D341Med (cell line): ENCODE measurements at regions not wholly inside any gene's neighbourhood (a gene's known extent, or its start where the extent isn't known, plus 50 kb on each side); places are given as distances from the start of the nearest gene placed in this dataset.

Source experiments
- DNase-seq: peaks from one replicate; pipeline ENCODE4 v3.0.0; 2012; ENCODE audit warnings: low spot score

DNA sequence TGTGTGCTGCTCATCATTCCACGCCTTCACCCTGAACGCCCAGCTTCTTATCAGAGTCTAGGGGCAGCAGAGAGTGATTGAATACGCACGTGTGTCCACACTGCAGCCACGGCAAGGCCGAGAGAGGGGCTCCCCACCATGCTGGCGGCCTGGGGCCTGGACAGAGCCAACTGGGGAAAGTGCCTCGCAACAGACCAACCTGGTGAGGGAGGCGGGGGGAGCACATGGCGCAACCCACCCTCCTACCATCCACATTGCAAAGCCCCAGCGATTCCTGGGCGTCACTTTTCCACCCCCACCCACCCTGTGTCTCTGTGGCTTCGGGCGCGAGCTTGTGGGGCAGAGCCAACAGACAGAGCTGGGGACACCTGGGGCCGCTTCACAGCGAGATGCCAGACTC is 66.4 kb upstream of the DUSP22 start:
- peak; percentile 27 for DNase-seq

DNA sequence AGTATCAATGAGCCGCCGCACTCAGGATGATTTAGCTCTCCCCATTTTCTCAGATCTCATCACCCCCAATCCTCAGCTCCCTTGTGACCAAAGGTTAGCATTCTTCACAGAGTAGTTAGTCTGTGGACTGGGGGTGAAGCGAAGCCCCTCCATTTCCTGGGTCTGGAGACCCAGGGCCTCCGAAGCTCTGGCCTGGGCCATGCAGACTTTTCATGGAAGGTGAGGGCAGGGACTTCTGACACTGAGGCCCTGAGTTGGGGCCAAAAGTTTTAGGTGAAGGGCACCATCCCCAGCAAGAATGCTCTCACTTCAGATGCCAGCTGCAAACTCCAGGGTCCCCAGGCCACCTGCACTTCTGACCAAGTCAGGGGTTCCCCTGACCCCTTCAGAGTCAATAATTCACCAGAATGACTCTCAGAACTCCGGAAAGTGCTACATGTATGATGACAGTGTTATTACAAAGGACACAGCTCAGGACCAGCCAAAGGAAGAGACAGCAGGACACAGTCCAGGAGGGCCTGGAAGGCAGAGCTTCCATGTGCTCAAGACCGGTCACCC is 65.7 kb upstream of the DUSP22 start:
- no peak for DNase-seq

DNA sequence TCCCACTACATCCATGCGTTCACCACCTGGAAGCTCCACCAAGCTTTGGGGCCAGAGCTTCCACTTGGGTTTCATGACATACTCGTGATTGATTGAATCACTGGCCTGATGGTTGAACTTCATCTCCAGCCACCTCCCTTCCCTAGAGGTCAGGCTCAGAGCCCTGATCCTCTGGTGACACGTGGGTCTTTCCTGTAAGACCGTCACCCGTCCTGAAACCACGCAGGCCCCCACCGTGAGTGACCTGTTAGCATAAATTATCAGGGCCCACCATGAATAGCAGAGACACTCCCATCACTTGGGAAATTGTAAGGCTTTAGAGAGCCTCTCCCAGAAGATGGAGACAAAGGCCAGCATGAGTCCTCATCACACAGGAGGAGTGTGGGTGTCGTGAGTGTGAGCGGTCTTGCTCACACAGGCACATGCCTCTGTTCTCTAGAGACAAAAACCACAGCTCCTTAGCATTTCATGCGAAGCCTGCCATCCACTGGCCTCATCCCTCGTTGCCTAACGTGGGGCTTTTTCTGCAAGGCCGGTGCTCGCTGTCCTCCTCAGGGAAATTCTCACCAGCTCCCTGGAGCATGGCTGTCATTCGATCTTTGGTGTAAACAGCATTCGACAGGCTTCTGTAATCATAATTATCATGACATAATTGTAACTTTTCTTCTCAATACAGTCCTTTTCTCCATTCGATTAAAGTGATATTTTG is 65.1 kb upstream of the DUSP22 start:
- DNase-seq = peak; percentile 20

GRCh38 chr6:227812-228338 is 64.4 kb upstream of the DUSP22 start:
- DNase-seq = peak; percentile 25

GRCh38 chr6:228881-229651 is 63.2 kb upstream of the DUSP22 start:
- DNase-seq = no peak

DNA sequence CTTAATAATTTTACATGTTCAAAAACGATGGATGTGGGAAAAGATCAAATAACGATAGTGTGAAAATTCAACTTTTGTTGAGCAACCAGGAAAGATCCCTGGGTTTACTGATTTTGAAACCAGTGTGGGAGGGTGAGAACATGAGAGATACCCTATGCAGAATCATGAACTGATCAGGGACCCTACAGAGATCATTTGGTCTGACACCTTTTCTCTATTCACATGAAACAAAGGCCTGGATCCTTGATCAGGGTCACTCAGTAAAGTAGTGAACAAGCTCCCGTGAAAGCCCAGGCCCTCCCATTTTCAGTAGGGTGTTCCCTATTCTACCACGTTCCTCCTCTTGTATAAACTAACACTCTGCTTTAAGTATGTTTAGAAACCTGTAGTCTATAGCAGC is 60.5 kb upstream of the DUSP22 start:
- DNase-seq = no peak

DNA sequence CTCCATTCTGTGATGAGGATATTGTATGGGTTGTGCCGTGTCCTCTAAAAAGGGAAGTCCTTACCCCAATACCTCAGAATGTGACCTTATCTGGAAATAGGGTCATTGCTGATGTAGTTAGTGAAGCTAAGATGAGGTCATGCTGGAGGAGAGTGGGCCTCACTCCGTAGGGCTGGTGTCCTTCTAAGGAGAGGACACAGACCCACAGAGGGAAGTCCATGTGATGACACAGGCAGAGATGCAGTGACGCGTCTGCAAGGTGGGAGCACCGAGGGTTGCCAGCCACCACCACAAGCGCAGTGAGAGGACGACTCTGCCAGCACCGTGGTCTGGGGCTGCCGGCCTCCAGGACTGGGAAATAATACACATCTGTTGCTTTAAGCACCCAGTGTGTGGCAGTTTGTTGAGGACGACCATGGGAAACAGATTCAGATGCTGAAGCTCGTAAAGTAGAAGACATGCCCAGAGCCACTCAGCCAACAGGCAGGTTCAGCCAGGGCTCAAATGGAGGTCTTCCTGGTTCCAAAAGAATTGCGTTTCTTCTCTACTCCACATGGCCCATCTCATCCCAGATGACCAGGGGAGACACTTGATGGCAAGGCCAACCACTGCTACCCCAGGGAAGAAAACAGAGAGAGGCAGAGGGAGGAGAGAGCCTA is 59.2 kb upstream of the DUSP22 start:
- no peak for DNase-seq

- DNase-seq = no peak
Measured at GRCh38 chr6:234706-235372, 57.4 kb upstream of the DUSP22 start.

DNA sequence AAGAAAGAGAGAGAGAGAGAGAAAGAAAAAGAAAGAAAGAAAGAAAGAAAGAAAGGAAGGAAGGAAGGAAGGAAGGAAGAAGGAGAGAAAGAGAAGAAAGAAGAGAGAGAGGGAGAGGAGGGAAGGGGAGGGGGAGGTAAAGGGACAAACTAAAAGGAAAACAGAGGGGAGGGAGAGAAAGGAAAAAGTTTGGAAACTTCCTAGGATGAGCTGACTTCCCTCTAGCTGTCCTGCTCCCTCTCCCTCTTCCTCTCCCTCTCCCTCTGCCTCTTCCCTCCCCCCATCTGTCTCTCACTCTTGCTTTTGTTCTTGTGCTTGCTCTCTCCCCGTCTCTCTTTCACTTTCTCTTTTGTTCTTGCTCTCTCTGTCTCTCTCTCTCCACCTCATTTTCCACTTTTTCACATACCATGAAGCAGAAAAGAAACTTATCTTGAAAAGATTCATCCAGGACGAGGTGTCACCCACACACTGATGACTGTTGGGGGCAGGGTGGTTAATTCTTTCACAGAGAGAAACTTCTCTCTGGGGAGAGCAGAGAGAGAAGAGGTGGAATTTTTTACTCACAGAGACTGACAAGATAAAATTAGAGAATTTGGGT is 56.4 kb upstream of the DUSP22 start:
- no peak for DNase-seq

DNA sequence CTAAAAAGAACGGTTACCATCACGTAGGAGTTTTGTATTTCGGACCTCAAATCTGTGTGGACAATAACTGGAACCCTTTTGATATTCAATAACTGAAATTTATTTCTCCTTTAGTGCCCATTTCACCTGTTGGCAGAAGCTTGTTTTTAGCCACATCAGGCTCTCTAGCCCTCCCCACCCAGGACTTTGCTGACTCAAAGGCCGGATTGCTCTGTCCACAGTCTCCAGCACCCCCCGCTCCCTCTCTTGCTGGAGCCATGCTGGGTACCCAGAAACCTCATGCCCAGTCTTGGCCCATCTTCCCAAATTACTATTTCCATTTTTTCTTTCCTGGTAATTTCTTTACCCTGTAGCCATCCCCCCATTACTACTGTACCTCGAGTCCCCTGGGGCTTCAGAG is 55.8 kb upstream of the DUSP22 start:
- DNase-seq = no peak

- no peak for DNase-seq
Measured at GRCh38 chr6:240151-240550, 52.1 kb upstream of the DUSP22 start.

DNA sequence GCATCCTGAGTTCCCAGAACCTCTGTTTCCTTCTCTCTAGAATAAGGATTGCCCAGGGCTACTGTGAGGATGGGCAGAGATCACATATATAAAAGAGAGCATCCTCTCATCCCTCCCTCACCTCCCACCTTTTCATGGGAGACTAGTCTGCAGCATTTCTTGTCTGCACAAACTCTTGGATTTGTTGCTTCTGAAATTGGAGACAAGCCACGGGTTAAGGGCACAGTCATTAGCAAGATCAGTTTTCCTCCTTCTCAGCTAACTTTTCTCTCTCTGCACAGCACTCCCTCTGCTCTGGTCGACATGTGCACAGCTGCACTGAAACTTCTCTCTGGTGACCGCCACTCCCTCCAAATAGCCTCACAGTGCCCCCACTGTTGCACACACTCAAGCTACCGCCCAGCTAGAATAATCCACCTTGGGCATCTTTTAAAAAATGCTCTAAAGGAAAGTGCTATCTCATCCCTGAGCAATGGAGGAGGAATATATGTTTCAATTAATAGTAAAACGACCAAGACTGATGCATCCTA is 50.9 kb upstream of the DUSP22 start:
- DNase-seq = no peak
